GM21529 (cell line): ENCODE measurements at regions not wholly inside any gene's neighbourhood (a gene's known extent, or its start where the extent isn't known, plus 50 kb on each side); places are given as distances from the start of the nearest gene placed in this dataset.
"Not testable (repeated sequence)": the region's sequence is repeated elsewhere in the genome, so short reads cannot be mapped to it uniquely, and the experiment has no call there.

Experiments used
- ATAC-seq: cut with Tn5 transposase; IDR thresholded peaks from one replicate; pipeline ENCODE4 v1.9.1; 2021; ENCODE audit not compliant: unreplicated experiment

DNA sequence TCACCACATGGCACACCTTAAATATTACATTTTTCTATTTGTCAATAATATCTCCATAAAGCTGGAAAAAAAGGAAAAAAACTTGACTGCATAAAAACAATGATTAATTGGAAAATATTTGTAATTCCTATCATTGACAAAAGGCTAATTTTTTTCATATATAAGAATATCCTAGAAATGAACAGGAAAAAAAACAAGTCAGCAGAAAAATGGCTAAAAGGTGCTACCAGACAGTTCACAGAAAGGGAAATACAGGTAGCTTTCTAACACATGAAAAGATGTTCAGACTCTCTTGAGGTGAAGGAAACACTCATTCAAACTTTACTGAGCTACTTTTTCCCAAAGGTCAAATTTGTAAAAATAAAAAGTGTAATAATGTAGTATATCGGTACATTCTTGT lies 104.1 kb upstream of the SCAF8 start:
- ATAC-seq = no peak

DNA sequence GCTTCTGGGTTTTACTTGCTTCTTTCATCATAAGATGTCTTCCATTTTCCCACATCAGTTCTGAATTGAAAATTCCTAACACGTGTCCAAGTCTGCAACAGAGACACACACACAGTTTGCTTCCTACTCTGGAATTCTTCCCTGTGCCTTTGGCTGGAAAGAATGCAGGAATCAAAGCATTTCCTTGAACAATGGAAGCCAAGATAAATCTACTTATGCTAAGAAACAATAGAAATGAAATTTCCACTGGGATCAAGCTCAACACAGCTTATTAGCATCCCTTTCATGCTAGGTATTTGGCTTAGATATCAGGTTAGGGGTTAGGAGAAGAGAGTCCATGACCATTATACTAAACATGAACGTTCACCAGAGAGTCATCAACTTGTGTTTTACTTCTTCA lies 101.1 kb upstream of the SCAF8 start:
- no peak for ATAC-seq

DNA sequence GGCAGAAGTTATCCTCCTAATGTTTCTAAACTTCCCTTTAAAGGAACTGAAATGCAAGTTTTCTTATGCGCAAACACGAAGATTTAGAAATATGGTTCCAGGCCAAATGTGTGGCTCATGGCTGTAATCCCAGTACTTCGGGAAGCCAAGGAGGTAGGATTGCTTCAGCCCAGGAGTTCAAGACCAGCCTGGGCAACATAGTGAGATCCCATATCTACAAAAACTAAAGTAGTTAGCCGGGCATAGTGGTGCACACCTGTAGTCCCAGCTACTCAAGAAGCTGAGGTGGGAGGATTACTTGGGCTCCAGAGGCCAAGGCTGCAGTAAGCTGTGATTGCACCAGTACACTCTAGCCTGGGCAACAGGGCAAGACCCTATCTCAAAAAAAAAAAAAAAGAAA lies 95.8 kb upstream of the SCAF8 start:
- no peak for ATAC-seq

DNA sequence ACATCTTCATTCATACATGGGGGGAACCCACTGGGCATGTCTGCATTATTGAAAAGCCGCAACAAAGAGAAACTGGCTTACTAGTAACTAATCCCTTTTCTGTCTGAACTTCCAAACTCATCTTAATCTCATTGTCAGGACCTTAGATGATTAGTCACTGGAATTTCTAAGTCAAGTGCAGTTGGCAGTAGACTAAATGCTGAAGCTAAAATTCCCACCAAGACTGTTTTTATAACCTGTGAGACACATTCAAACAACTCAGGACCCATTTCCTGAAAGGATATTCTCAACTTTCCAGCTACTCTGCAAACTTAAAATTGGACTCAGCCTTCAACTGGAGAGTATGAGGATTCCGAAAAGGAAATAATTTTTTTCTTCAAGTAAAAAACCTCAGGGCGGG lies 94.8 kb upstream of the SCAF8 start:
- ATAC-seq = no peak

DNA sequence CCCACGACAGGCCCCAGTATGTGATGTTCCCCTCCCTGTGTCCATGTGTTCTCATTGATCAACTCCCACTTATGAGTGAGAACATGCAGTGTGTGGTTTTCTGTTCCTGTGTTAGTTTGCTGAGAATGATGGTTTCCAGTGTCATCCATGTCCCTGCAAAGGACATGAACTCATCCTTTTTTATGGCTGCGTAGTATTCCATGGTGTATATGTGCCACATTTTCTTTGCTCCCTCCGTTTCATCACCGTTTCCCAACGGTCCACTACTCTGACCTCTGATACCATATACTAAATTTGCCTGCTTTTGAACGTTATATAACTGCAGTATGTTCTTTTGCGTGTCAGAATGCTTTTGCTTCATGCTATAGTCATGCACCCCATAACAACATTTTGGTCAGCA lies 94.0 kb upstream of the SCAF8 start:
- ATAC-seq = not testable (repeated sequence)

DNA sequence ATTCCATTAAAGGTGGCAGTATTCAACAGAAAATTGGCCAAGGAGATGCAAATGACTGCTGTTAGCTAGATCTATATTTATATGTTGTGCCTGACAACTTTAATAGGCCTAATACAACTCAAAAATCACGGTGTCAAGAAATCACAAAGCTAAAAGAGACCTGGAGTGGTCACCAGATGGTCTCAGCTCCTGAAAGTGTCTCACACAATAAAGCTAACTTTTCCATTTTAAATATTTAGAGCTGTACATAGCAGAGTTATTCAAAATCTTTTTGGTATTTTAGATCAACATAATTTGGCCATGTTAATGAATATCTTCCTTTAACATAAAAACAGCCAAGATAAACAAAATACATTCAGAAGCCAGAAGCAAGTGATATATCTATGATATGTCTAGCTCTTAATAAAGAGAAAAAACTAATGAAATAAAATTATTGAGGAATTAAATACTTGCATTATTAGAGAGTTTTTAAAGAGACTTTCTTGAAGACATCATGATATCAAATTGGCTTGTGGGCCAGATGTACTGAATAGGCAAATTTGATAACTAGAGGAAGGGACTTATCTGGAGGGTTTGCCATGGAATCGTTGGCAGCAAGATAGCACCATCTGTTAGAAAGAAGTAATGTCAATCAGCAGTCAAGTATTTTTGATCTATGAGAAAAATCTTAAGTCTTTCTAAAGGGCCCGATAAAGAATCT lies 84.9 kb upstream of the SCAF8 start:
- no peak for ATAC-seq

DNA sequence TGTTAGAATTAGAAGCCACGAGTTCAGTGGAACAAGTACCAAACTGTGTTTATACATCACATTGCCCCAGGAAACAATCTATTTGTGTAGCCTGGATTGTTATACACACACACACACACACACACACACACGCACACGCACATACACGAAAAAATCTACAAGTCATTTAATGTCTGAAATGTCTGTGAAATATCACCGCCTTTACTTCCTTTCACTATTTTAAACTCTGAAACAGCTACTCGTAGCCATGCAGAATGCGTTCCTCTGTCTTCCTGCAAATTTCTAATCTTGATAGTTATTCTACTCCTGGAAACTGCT lies 84.4 kb upstream of the SCAF8 start:
- no peak for ATAC-seq

DNA sequence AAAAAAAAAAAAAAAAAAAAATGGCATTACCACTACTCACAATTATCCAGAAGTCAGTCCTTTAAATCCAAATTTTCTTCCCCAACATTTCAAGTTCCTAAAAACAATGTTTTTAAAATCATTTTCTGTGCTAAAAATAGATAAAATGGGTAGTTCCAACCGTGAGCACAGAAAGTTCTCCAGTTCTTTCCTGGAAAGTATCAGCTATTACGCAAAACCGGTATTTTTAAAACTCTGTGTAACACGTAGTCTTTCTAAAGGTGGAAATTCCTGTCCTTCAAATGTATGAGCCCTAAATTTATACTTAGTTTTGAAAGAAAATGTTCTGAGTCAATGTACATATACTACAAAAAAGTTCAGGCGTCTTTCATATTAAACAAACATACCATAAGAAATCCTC lies 83.5 kb upstream of the SCAF8 start:
- ATAC-seq = no peak

DNA sequence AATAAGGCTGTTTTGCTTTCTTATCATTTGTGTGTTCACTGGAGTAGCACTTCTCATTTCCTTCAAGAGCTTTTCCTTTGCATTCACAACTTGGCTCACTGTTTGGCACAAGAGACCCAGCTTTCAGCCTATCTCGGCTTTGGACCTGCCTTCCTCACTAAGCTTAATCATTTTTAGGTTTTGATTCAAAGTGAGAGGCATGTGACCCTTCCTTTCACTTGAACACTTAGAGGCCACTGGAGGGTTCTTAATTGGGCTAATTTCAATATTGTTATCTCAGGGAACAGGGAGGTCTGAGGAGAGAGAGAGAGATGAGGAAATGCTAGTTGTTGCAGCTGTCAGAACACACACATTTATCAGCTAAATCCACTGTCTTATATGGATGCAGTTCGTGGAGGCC lies 82.9 kb upstream of the SCAF8 start:
- no peak for ATAC-seq

DNA sequence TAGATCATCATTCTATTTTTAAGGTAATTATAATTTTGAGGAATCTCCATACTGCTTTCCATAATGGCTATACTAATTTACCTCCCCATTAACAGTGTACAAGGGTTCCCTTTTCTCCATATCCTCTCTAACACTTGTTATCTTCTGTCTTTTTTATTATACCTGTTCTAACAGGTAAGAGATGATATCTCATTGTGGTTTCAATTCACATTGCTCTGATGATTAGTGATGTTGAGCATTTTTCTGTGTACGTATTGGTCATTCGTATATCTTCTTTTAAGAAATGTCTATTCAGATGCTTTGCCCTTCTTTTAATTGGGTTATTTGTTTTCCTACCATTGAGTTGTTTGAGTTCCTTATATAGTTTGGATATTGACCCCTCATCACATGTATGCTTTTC lies 81.6 kb upstream of the SCAF8 start:
- ATAC-seq = no peak

DNA sequence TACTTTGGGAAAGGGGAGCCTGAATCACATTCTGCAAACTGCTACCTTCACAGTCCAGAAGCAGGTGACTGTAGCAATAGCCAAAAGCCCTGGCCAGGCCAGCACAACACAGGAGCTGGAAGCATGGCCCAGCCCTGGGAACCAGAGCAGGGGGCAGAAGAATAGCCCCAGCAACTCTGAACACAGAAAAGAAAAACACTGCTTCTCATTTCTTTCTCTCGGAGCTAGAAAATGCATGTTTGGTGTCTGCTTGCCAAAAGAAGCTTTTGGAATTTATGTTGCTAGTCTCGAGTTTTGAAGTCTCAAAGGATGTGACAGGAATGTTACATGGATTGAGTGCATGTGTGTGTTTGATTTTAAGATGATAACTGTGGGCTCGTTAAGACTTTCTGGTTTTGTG lies 79.8 kb upstream of the SCAF8 start:
- no peak for ATAC-seq

DNA sequence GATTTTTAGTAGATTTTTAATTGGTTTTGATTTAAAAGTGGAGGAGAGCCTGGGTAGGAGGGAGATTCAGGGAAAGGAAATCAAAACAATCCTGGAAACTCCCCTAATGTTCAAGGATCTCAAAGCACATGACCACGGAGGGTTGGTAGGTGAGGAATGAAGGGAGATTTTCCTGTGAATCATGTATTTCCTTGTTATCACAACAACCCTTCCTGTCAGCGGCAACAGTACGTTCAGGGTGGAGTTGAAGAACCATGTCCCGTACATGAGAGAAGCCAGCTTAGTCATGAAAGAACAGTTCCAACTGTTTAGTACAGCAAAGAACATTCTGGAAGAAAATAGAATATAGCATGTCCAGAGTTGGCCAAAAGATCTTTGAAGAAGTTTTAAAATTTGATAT lies 79.4 kb upstream of the SCAF8 start:
- ATAC-seq = no peak

DNA sequence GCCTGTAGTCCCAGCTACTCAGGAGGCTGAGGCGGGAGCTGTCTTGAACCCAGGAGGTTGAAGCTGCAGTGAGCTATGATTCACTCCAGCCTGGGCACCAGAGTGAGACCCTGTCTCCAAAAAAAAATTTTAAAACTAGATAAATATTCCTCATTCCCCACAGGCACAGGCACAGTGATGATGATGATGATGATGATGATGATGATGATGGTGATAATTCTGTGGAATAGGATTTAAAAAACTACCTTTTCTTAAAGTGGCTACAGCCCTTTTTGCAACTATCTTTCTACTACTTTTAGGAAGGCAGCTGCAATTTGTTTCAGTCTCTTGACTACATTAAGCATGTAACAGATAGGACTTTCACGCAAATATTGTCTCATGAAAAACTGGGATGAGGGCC lies 76.6 kb upstream of the SCAF8 start:
- ATAC-seq = no peak

DNA sequence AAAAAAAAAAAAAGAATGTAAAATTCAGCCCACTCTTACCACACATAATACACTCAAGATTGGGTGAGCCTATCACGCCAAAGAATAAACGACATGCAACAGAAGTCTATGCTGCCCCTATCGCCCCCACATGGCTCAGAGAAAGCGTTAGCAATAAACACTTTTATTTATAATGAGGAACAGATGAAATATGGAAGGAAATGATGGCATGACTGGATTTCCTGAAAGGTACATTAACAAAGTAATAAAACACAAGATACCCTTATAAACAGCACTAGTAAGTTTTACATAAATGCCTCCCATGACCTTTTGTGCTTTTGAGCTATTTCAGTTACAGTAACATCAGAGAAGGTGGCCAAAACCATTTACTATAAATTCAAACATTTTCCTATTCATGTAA lies 71.4 kb upstream of the SCAF8 start:
- ATAC-seq = no peak

DNA sequence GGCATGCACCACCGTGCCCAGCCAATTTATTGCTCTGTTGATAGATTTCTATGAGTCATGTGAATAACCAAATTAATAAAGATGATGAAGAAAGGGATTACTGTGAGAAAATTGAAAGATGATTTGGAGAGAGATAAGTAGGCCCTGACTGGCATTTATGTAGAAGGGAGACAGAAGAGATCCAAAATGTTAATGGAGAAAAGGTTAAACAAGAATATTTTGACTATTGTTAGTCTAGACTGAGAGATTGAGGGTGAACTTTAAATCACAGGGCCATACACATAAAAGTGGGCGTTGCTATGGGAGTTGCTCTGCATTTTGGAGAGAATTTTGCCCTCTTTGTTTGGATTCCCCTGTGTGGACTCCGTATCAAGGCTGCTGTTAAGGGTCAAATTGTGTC lies 68.9 kb upstream of the SCAF8 start:
- ATAC-seq = no peak

DNA sequence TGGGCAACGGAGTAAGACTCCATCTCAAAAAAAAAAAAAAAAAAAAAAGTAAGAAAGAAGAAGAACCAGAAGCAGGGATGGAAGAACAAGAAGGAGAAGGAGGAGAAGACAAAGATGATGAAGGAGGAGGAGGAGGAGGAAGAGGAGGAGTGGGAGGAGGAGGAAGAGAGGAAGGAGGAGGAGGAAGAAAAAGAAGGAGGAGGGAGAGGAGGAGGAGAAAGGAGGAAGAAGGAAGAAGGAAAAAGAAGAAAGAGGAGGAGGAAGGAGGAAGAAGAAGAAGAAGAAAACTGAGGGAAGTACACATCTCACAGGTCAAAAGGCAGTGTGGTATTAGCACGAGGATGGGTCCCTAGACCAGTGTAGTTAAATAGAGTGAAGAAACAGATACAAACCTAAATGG lies 65.1 kb upstream of the SCAF8 start:
- ATAC-seq = no peak

DNA sequence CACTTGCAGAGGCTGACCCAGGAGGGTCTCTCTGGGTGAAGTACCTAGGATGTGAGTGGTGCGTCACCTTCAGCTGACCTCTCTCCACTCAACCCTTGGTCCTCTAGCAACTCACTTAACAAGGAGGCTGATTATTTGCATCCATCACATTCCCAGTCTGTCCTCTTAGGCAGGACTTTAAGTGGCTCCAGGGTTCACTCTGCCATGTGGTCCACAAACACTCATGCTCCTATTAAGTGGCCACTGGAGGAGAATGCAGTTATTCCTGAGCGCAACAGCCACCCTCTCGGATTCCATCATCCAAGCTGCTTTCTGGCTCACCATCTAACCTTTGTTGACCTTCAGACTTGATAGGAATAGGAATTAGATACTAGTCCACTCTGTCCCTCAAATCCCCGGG lies 61.1 kb upstream of the SCAF8 start:
- no peak for ATAC-seq

DNA sequence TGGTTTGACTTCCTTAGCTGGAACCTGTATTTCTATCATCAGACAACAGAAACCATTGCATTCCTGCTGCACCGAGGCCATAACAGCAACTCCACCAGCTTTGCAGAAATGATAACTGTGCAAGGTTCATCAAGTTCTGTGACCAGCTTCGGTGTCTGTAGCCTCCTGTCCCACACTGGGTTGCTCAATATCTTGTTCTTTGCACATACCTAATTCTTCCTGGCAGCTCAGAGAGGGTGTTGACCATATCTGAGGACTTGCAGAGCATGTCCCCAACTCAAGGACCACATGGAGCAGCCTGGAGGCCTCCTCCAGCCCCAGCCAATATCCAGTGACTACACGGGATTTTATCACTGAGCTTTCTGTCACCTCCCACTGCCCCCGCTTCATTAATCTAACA lies 59.3 kb upstream of the SCAF8 start:
- ATAC-seq = no peak

DNA sequence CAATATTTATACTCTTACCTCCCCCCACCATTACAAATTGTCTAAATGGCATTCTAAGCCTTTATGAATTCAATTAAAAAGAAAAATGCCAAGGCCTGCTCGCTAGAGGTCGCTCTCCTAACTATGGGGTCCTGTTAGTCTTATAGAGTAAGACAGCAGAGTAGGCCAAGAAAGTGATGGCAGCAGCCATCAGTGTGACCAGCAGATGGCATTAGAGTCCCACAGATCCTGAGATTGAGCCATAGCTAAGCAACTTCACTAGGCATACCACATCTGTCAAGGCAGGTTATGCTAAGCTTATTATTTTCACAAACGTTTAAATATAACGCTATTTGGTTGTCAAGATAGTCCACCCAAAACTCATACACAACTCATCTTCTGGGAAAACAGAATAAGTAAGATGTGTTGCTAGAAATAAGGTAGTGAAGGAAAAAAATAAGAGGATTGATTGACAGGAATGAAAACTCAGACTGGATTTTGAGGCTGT lies 57.6 kb upstream of the SCAF8 start:
- ATAC-seq = peak; percentile 99

DNA sequence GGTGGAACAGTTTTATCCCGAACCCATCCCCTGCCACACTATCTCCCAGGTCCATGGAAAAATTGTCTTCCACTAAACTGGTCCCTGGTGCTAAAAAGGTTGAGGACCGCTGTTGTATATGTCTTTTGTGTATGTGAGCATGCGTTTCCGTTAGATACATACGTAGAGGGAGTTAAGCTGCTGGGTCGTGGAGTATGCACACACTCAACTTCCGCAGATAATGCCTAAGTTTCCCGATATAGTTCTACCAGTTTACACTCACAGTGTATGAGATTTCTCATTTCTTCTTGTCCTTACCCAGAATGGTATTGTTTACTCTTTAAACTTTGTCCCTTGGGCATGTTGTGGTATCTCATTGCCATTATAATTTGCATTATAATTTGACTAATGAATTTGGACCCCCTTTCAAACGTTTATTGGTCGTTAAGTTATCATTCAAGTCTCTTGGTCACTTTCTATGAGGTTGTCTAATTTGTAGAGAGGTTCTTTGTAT lies 50.5 kb upstream of the SCAF8 start:
- no peak for ATAC-seq
